ENCODE measurements at regions not wholly inside any gene's neighbourhood (a gene's known extent, or its start where the extent isn't known, plus 50 kb on each side); places are given as distances from the start of the nearest gene placed in this dataset.

DNA sequence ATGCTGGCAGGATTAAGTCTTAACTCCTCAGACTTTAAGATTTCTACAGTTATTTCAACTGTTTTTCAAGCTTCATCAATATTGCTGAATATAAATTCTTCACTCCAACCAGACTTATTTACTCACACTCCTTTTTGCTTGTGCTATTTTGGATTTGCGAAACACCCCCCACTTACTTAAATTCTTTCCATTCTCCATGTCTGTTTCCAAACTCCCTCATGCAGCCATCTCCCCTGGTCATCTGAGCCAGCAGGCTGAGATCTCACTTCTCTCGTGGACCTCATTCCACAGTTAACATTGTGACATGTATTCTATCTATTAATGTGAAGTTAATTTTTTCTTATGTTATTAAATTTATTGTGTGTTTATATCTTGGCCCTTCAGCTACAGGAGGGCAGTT is 188.9 kb upstream of the HDAC9 start:
- no peak for TF ChIP-seq CTCF (conservative IDR thresholded peaks at IDR 0.05; ENCODE audit: low read depth, low read length)
- TF ChIP-seq MXI1 (IDR thresholded peaks at IDR 0.05; ENCODE audit: borderline replicate concordance, low read depth, low read length): no peak
- TF ChIP-seq CEBPB (IDR thresholded peaks at IDR 0.05; ENCODE audit: low read depth, low read length): no peak
- TF ChIP-seq POLR2A (IDR thresholded peaks at IDR 0.05; ENCODE audit: low read depth, low read length): no peak
- TF ChIP-seq RFX5 (IDR thresholded peaks at IDR 0.05; ENCODE audit: low read depth, low read length): no peak
- no peak for TF ChIP-seq BHLHE40 (IDR thresholded peaks at IDR 0.05; ENCODE audit: low read depth, low read length)

Data from IMR-90 (cell line).